SK-N-MC (cell line): ENCODE measurements at regions not wholly inside any gene's neighbourhood (a gene's known extent, or its start where the extent isn't known, plus 50 kb on each side); places are given as distances from the start of the nearest gene placed in this dataset.

ENCODE experiments used
- EZH2 ChIP-seq: fragments of 200-600 bp; sonication (generic); IDR thresholded peaks from one replicate; pipeline ENCODE4 v1.6.1; 2017; ENCODE audit warnings: antibody characterized with exemption
- FOXP2 ChIP-seq: optimal IDR thresholded peaks from 2 replicates; pipeline ENCODE3; 2011; ENCODE audit warnings: mild to moderate bottlenecking, moderate library complexity; ENCODE audit not compliant: insufficient read depth; ENCODE audit errors: extremely low read length, control extremely low read depth
- POLR2AphosphoS5 ChIP-seq: IDR thresholded peaks from 2 replicates; pipeline ENCODE4 v1.6.1; 2012; ENCODE audit warnings: mild to moderate bottlenecking, low read depth, low read length, borderline replicate concordance

- TF ChIP-seq EZH2 (no peak), POLR2AphosphoS5 (no peak), FOXP2 (no peak)
Measured at GRCh38 chr2:195496991-195497390, 160.0 kb upstream of the SLC39A10 start.
